K562 (cell line): ENCODE measurements at regions not wholly inside any gene's neighbourhood (a gene's known extent, or its start where the extent isn't known, plus 50 kb on each side); places are given as distances from the start of the nearest gene placed in this dataset.

Source experiments
- ATAC-seq: fragments of 200-7000 bp; cut with Tn5 transposase; 3 replicates; pipeline ENCODE4 v1.9.1; 2020; ENCODE audit warnings: moderate library complexity
- BruUV-seq: library from RNA; stranded (reverse); fragments of 400-500 nt; replicated peaks from 2 replicates; lab custom pipeline; 2021; lab: Mats Ljungman, UMichigan
- CTCF ChIA-PET: fragments of 300-600 bp; formaldehyde crosslinking; extraction: SDS; loops from one replicate; lab custom pipeline; 2021; ENCODE audit warnings: low intra/inter-chr PET ratio; lab: Yijun Ruan, JAX
- POLR2A ChIA-PET: fragments of 300-600, 350-650 bp; sonication (Branson Sonifier 250); formaldehyde crosslinking; extraction: SDS; loops from one replicate; lab custom pipeline; 2021; ENCODE audit warnings: antibody characterized with exemption, inconsistent platforms; lab: Yijun Ruan, JAX
- DNase-seq, 4 experiments: peaks; one replicate each; pipeline versions ENCODE4 v3.0.0 to v3.0.0-alpha.2; 2011 to 2018; ENCODE audit warnings: low spot score in 3 of 4, mixed read lengths in 3 of 4; ENCODE audit errors: extremely low read depth in 1 of 4
- FAIRE-seq: peaks from 2 replicates; lab custom pipeline; 2011; peaks lifted over from hg19 to GRCh38; lab: Jason Lieb, UNC
- H2AFZ ChIP-seq: 2 replicates; pipeline ENCODE4 v1.6.0; 2011; ENCODE audit warnings: low read depth, low read length, control low read depth, inconsistent platforms
- H3K27ac ChIP-seq: fragments of 200-600 bp; 3 replicates; pipeline ENCODE4 v1.8.0; 2011; ENCODE audit warnings: low read depth, mild to moderate bottlenecking, control low read depth, inconsistent platforms, low read length, moderate library complexity, mixed read lengths; ENCODE audit errors: extremely low read depth
- H3K27me3 ChIP-seq, 2 experiments: fragments of 300-600 bp in 1 of 2; 2 replicates in 1 of 2; 3 replicates in 1 of 2; pipeline versions ENCODE4 v1.6.0 to v1.8.0; 2011; ENCODE audit warnings: inconsistent platforms in 2 of 2, low read length in 2 of 2, mild to moderate bottlenecking in 1 of 2, mixed read lengths in 1 of 2, moderate library complexity in 1 of 2; ENCODE audit not compliant: control insufficient read depth in 2 of 2, insufficient read depth in 2 of 2
- H3K36me3 ChIP-seq: fragments of 300-600 bp; 3 replicates; pipeline ENCODE4 v1.8.0; 2011; ENCODE audit warnings: mild to moderate bottlenecking, low read length, inconsistent platforms; ENCODE audit not compliant: control insufficient read depth, insufficient read depth
- H3K4me1 ChIP-seq, 2 experiments: fragments of 200-600 bp in 1 of 2; replicated peaks in 1 of 2; 2 replicates in 1 of 2; 3 replicates in 1 of 2; pipeline versions ENCODE4 v1.5.1 to v1.8.0; 2011; ENCODE audit warnings: inconsistent platforms in 2 of 2, low read length in 2 of 2, mild to moderate bottlenecking in 1 of 2, mixed read lengths in 1 of 2, moderate library complexity in 1 of 2; ENCODE audit not compliant: control insufficient read depth in 2 of 2, insufficient read depth in 2 of 2
- H3K4me2 ChIP-seq: 2 replicates; pipeline ENCODE4 v1.6.1; 2011; ENCODE audit warnings: low read length, control low read depth, inconsistent platforms, mixed read lengths; ENCODE audit not compliant: insufficient read depth
- H3K4me3 ChIP-seq: fragments of 200-600 bp; sonication (generic), shearing (Covaris generic); 2 replicates; pipeline ENCODE4 v1.5.1; 2016; ENCODE audit warnings: control low read depth, inconsistent platforms
- H3K79me2 ChIP-seq: fragments of 200-600 bp; 3 replicates; pipeline ENCODE4 v1.8.0; 2011; ENCODE audit warnings: low read length, inconsistent platforms; ENCODE audit not compliant: control insufficient read depth, insufficient read depth
- H3K9ac ChIP-seq, 2 experiments: 2 replicates each; pipeline versions ENCODE4 v1.6.0 to v1.6.1; 2011; ENCODE audit warnings: low read depth in 2 of 2, low read length in 2 of 2, control low read depth in 1 of 2, inconsistent platforms in 1 of 2, mild to moderate bottlenecking in 1 of 2, mixed read lengths in 1 of 2; ENCODE audit not compliant: insufficient read depth in 1 of 2
- H3K9me1 ChIP-seq: one replicate; pipeline ENCODE4 v1.6.0; 2011; ENCODE audit warnings: inconsistent platforms, mild to moderate bottlenecking, low read length, moderate library complexity; ENCODE audit not compliant: control insufficient read depth, insufficient read depth
- H3K9me3 ChIP-seq: replicated peaks from 2 replicates; pipeline ENCODE4 v1.5.1; 2011; ENCODE audit warnings: low read depth, low read length, inconsistent platforms; ENCODE audit not compliant: control insufficient read depth, insufficient read depth
- H4K20me1 ChIP-seq: replicated peaks from 2 replicates; pipeline ENCODE4 v1.6.1; 2011; ENCODE audit warnings: low read length, inconsistent platforms, mixed read lengths; ENCODE audit not compliant: control insufficient read depth, insufficient read depth
- CBFA2T3 ChIP-seq: fragments of 450-650 bp; IDR thresholded peaks from 2 replicates; pipeline ENCODE4 v1.6.1; 2017
- HCFC1 ChIP-seq: IDR thresholded peaks from 2 replicates; pipeline ENCODE4 v1.6.1; 2012; ENCODE audit warnings: low read depth, low read length, improper control_type of control experiment
- HNRNPK ChIP-seq: fragments of 200-400 bp; formaldehyde crosslinking; IDR thresholded peaks from one replicate; pipeline ENCODE4 v1.6.1; 2018; ENCODE audit warnings: mild to moderate bottlenecking, low read depth, low read length; ENCODE audit not compliant: poor library complexity, severe bottlenecking
- MEF2D ChIP-seq: conservative IDR thresholded peaks from 2 replicates; pipeline ENCODE4 v1.6.1; 2016; ENCODE audit warnings: low read depth, missing genetic modification characterization, missing compliant biosample characterization
- ZNF282 ChIP-seq: sonication (generic); formaldehyde crosslinking; IDR thresholded peaks from 2 replicates; pipeline ENCODE4 v1.8.1; 2023; ENCODE audit warnings: missing genetic modification reagents
- ZNF512 ChIP-seq: IDR thresholded peaks from 2 replicates; pipeline ENCODE4 v1.6.1; 2016; ENCODE audit warnings: missing genetic modification characterization, missing compliant biosample characterization
- in situ Hi-C: fragments of 300-500 bp; cut with MboI; formaldehyde crosslinking; loops from 4 replicates; pipeline ENCODE4 v1.15.0; 2018; ENCODE audit warnings: inconsistent platforms, mixed read lengths
- intact Hi-C: fragments of 100-400 bp; cut with micrococcal nuclease; formaldehyde crosslinking; loops from 2 replicates; pipeline ENCODE4 v1.14.2; 2022
- TF ChIP-seq, protein P1 (sequence below): fragments of 450-650 bp; IDR thresholded peaks from 2 replicates; pipeline ENCODE4 v1.6.1; 2016; ENCODE audit warnings: low read depth
- TF ChIP-seq, protein P2 (sequence below): fragments of 450-650 bp; IDR thresholded peaks from 2 replicates; pipeline ENCODE4 v1.7.0; 2016; ENCODE audit warnings: borderline replicate concordance
- TF ChIP-seq, protein P3 (sequence below): fragments of 200-400 bp; formaldehyde crosslinking; IDR thresholded peaks from 2 replicates; pipeline ENCODE4 v1.6.1; 2017; ENCODE audit warnings: mild to moderate bottlenecking, low read depth, low read length, moderate library complexity

DNA sequence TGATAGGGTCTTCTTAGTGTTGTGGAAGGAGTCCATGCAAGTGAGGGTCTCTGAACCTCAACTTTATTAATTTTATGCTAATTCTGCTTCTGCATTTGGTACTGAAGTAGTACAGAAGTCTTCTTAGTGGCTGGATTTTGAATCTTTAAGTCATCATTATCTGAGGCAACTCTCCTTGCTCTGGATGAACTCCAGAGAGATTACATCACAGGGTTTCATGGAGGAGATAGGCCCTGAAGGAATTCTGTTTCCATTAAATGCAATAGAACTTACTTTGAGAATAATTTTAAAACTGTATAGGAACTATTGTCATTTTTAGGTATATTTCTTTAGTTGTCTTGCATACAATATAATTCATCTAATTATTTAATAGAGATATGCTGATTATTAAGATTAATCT is 451.2 kb downstream of the FAT4 start:
- FAIRE-seq (no peak), DNase-seq (no peak), ATAC-seq (no peak)
- in situ Hi-C loops, result no loop called here
- Histone ChIP-seq H3K36me3 (no peaks in the 10 kb centered on the region), H3K9me1 (no peaks in the 10 kb centered on the region), H3K4me3 (no peak overlapping the region), H3K79me2 (no peaks in the 10 kb centered on the region), H3K4me1 (no peaks in the 10 kb centered on the region), H4K20me1 (no peaks in the 10 kb centered on the region), H3K27me3 (no peaks in the 10 kb centered on the region), H3K27ac (no peak overlapping the region), H3K9me3 (no peaks in the 10 kb centered on the region), H2AFZ (no peak overlapping the region), H3K9ac (no peak overlapping the region), H3K4me2 (no peak overlapping the region)
- no TSS peak for BruUV-seq
- intact Hi-C loops, result no loop called here
- ChIA-PET POLR2A (no interaction called here), CTCF (no interaction called here)
- TF ChIP-seq, protein P1, sequence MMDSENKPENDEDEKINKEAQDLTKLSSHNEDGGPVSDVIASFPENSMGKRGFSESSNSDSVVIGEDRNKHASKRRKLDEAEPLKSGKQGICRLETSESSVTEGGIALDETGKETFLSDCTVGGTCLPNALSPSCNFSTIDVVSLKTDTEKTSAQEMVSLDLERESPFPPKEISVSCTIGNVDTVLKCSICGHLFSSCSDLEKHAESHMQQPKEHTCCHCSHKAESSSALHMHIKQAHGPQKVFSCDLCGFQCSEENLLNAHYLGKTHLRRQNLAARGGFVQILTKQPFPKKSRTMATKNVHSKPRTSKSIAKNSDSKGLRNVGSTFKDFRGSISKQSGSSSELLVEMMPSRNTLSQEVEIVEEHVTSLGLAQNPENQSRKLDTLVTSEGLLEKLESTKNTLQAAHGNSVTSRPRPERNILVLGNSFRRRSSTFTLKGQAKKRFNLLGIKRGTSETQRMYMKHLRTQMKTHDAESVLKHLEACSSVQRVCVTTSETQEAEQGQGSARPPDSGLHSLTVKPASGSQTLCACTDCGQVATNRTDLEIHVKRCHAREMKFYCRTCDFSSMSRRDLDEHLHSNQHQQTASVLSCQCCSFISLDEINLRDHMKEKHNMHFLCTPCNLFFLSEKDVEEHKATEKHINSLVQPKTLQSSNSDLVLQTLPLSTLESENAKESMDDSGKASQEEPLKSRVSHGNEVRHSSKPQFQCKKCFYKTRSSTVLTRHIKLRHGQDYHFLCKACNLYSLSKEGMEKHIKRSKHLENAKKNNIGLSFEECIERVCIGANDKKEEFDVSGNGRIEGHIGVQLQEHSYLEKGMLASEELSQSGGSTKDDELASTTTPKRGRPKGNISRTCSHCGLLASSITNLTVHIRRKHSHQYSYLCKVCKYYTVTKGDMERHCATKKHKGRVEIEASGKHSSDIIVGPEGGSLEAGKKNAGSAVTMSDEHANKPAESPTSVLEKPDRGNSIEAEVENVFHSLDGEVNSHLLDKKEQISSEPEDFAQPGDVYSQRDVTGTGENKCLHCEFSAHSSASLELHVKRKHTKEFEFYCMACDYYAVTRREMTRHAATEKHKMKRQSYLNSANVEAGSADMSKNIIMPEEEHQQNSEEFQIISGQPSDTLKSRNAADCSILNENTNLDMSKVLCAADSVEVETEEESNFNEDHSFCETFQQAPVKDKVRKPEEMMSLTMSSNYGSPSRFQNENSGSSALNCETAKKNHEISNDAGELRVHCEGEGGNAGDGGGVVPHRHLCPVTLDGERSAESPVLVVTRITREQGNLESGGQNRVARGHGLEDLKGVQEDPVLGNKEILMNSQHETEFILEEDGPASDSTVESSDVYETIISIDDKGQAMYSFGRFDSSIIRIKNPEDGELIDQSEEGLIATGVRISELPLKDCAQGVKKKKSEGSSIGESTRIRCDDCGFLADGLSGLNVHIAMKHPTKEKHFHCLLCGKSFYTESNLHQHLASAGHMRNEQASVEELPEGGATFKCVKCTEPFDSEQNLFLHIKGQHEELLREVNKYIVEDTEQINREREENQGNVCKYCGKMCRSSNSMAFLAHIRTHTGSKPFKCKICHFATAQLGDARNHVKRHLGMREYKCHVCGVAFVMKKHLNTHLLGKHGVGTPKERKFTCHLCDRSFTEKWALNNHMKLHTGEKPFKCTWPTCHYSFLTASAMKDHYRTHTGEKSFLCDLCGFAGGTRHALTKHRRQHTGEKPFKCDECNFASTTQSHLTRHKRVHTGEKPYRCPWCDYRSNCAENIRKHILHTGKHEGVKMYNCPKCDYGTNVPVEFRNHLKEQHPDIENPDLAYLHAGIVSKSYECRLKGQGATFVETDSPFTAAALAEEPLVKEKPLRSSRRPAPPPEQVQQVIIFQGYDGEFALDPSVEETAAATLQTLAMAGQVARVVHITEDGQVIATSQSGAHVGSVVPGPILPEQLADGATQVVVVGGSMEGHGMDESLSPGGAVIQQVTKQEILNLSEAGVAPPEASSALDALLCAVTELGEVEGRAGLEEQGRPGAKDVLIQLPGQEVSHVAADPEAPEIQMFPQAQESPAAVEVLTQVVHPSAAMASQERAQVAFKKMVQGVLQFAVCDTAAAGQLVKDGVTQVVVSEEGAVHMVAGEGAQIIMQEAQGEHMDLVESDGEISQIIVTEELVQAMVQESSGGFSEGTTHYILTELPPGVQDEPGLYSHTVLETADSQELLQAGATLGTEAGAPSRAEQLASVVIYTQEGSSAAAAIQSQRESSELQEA, result no peak
- TF ChIP-seq HNRNPK (no peak), HCFC1 (no peak), MEF2D (tag) (no peak), CBFA2T3 (no peak), ZNF512 (no peak), ZNF282 (no peak)
- TF ChIP-seq, protein P2, sequence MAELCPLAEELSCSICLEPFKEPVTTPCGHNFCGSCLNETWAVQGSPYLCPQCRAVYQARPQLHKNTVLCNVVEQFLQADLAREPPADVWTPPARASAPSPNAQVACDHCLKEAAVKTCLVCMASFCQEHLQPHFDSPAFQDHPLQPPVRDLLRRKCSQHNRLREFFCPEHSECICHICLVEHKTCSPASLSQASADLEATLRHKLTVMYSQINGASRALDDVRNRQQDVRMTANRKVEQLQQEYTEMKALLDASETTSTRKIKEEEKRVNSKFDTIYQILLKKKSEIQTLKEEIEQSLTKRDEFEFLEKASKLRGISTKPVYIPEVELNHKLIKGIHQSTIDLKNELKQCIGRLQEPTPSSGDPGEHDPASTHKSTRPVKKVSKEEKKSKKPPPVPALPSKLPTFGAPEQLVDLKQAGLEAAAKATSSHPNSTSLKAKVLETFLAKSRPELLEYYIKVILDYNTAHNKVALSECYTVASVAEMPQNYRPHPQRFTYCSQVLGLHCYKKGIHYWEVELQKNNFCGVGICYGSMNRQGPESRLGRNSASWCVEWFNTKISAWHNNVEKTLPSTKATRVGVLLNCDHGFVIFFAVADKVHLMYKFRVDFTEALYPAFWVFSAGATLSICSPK, result no peak
- TF ChIP-seq, protein P3, sequence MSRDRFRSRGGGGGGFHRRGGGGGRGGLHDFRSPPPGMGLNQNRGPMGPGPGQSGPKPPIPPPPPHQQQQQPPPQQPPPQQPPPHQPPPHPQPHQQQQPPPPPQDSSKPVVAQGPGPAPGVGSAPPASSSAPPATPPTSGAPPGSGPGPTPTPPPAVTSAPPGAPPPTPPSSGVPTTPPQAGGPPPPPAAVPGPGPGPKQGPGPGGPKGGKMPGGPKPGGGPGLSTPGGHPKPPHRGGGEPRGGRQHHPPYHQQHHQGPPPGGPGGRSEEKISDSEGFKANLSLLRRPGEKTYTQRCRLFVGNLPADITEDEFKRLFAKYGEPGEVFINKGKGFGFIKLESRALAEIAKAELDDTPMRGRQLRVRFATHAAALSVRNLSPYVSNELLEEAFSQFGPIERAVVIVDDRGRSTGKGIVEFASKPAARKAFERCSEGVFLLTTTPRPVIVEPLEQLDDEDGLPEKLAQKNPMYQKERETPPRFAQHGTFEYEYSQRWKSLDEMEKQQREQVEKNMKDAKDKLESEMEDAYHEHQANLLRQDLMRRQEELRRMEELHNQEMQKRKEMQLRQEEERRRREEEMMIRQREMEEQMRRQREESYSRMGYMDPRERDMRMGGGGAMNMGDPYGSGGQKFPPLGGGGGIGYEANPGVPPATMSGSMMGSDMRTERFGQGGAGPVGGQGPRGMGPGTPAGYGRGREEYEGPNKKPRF, result no peak
